ENCODE measurements at regions not wholly inside any gene's neighbourhood (a gene's known extent, or its start where the extent isn't known, plus 50 kb on each side); places are given as distances from the start of the nearest gene placed in this dataset.
"Not testable (repeated sequence)": the region's sequence is repeated elsewhere in the genome, so short reads cannot be mapped to it uniquely, and the experiment has no call there.

DNA sequence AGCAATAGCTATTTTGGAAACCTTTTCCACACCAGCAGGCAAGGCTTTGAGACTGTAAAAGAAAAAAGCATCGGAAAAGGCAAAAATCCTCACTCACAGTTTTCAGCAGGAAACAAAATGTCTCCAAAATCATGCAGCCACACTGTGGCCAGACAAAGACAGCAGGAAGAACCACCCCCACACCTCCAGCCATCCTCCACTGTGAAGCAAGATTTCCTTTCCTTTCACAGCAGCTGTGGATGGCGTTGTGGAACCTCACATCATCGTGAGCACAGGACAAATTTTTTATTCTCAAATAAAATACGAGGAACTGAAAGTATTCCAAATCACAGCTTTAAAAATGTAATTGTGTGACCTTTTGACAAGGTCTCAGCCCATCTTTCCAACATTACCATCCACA lies 351.7 kb upstream of the NOCT start:
- no peak for DNase-seq (ENCODE audit: low read depth)

DNA sequence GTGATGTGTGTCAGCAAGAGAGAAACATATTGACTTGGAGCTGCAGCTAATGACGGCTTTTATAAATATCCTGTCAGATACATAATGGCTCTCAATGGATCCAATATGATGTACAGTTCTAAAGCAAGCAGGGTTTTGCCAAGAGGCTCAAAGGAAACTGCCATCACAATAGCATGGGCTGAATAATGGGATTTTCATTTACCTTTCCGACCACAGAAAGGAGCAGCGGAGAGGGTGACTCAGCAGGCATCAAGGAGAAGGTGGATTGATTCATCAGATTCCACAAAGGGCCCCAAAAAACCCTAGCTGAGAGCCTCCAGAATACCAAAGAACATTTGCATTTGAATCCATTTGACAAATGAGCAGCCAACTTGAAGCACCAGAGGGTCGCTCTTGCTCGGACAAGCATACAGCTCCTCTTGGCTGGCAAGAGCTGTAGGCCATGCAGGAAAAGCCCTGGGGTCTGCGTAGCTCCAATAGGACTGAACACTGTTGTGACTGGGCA lies 355.7 kb upstream of the NOCT start:
- no peak for DNase-seq (ENCODE audit: low read depth)

DNA sequence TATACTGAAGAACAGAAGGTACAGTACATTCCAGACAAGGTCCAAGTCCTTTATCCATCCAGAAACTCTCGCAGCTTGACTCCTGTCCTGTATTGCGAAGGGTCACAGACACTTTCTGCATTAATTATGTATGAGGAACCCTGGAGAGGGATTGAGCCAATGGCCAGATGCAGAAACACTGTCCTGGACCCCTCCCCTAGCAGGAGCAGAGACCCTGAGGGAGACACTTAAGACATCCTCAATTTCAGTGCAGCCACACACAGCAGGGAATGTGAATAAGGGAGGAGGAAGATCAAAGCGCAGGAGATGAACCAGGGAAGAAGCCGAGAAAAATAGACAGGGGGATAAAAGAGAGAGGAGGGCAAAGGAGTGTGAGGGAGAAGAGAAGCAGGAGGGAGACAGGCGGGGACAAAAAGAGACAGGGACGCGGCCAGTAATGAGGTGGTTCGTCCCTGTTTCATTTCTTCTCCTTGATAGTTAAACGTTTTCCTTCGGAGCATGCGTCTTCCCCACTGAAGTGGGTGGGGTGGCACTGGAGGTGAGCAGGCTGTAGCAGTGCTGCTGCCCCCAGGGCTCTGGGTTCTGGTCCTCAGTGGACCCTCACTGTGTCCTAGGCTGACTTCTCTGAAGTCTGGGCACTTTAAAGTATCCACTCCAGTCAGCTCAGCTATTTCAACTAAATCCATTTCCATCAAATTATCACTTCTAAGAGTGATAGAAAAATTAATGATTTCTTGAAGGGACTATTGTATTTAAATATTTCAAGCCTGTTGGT lies 356.4 kb upstream of the NOCT start:
- no peak for DNase-seq (ENCODE audit: low read depth)

DNA sequence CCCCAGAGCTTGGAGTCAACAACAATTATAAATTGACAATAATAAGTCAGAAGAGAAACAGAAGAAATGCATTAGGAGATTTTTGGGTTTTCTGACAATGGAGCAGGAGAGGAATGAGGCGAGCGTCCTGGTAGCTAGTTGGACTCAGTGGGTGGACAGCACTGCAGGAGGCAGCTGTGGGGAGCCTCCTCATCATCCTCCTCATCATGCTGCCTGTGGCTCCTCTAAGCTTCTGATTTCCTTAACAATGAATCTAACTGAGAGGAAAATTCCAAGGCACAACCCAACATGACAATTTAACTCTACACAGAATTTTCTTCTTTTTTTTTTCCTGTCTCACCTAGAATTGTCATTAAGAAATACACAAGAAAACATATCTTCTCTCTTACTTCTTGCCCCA lies 357.1 kb upstream of the NOCT start:
- DNase-seq (ENCODE audit: low read depth): no peak

DNA sequence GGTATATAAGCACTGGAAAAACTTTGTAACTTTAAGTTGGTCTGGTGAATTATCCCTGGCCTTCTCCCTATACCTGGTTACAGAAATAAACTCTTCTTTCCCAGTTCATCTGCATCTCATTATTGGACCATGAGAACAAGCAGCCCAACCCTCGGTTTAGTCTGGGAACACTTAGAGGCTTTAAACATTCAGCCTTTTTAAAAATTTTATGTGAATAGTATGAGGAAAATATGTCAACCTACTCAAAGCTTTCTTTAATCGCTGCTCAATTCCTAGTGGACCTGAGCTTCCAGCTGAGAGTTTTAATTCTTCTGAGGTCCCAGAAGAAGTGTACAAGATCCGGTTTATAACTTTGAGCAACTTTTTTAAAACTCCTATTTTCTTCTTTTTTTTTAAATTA lies 358.6 kb upstream of the NOCT start:
- DNase-seq (ENCODE audit: low read depth): no peak

DNA sequence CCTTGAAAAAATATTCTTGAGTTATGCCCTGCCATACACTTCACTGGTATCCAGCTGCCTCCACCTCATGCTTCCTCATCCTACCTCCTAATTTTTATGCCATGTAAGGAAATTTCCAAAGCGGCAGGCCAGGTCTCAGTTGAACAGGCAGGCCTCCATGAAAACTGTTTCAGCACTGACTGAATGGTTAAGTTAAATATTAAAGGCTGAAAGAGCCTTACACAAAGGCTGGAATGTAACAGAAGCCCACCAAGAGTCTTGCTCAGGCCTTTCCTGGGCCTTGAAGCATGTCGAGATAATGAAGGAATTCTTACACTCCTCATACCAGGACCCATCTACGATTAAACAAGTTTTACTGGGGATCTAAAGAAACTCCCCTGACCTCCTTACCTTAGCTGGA lies 359.6 kb upstream of the NOCT start:
- DNase-seq (ENCODE audit: low read depth): no peak

DNA sequence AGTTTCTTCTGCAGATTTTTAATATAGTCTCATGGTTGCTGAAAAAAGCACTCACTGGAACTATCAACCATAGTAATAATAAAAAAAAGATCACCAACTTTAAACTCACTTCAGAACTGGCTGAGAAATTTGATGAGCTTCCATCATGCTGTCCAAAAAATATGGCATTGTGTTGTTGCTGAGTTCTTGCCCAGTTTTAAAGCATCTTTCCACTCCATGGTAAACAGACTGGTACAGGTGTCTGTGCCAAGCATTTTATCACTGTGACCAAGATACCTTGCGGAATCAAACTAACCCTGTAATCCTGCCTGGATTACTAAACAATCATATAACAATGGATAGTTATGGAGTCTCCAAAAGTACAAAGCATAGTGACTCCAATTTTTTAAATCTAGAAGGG lies 360.3 kb upstream of the NOCT start:
- DNase-seq (ENCODE audit: low read depth): no peak

DNA sequence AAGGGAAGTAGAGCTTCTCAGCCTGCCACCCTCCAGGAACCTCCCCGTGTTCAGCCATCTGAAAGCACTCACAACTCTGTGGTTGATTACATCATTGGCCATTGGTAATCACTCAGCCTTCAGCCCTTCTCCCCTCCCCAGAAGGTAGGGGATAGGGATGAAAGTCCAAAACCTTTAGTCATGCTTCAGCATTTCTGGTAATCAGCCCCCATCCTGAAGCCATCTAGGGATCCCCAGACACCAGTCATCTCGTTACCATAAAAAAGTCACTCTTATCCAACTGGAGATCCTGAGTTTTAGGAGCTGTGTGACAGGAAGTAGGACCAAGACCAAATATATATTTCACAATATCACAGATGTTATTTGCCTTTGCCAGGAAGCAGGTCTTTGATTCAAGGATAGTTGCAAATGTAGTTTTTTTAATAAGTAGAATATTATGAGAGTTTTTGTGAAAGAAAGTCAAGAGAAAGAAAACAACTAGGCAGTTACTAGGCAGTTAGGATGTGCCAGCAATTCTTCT lies 364.6 kb upstream of the NOCT start:
- DNase-seq (ENCODE audit: low read depth): peak; percentile 41

DNA sequence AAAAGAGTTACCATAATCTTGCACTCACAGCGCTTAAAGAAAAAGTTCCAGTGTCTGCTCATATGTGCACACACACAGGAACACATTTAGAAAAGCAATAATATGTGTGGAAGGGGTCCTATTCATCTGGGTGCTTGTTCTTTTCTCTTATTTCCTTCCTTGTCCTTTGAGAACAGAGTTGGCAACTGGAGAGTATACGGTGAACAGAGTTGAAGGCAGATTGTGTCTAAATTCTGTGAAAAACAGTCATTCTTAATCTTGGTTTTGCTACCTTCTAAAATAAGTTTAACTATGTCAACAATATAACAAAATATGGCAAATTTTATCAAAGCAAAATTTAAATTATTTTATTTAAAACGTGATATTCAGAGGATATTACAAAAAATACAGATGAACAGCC lies 365.1 kb upstream of the NOCT start:
- no peak for DNase-seq (ENCODE audit: low read depth)

DNA sequence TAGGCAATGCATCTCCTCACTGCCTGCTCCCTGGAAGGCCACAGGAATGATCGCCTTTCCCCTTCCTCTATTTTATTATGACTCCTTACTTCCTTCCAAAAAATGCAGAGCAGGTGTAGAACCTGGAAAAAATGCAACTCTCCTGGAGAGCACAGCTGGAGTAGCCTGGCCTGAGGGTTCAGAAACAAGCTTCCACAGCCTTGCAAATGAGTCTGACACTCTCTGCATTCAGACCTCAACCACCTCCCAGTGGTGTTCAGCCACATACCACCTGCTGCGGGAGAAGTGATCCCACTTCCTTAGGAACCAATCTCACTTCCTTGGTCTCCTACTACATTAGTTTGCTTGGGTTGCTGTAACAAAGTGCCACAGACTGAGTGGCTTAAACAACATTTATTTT lies 368.1 kb upstream of the NOCT start:
- DNase-seq (ENCODE audit: low read depth): no peak

DNA sequence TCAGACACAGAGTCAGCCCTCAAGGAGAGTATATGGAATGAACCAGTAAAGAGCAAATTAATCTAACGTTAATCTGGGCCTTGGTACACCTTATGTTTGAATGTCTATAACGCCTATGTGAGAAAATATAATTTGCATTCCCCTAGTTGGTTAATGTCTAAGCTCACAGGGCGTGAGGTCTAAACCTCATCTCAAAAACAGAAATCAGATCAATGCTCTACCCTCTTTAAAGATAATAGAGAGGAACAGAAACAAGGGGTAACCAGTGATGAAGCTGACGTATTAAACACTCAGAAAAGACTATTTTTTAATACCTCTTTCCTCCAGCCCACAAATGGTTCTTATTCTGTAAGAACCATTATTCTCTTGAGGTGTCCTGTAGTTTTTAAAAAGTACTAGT lies 369.2 kb upstream of the NOCT start:
- no peak for DNase-seq (ENCODE audit: low read depth)

DNA sequence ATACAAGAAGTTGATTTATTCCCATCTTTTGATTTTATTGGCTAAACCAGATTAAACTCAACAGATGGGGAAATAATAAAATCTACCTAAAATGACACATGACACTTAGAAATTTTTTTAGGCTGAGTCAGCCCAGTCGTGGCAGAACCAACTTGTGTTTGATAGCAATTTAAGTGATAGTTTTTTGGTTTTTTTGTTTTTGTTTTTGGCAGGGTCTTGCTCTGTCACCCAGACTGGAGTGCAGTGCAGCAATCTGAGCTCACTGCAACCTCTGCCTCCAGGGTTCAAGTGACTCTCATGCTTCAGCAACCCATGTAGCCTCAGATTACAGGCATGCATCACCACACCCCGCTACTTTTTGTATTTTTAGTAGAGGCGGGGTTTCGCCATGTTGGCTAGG lies 370.3 kb upstream of the NOCT start:
- peak; percentile 11 for DNase-seq (ENCODE audit: low read depth)

DNA sequence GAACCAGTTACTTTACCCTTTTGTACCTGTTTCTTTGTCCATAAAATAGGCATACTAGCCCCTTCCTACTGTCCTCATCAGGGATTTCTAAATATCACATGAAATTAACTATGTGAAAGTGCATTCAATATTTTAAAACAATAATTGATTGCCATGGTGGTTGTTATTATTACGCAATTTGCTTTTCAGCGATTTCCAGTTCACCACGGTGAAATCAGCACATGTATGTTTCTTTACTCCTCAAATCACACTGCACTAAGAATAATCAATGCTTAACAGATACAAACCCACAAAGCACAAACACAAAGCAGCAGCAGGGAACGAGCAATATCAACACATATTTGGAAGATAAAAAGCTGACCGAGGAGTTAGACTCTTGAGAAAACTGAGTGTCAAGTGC lies 371.3 kb upstream of the NOCT start:
- no peak for DNase-seq (ENCODE audit: low read depth)

DNA sequence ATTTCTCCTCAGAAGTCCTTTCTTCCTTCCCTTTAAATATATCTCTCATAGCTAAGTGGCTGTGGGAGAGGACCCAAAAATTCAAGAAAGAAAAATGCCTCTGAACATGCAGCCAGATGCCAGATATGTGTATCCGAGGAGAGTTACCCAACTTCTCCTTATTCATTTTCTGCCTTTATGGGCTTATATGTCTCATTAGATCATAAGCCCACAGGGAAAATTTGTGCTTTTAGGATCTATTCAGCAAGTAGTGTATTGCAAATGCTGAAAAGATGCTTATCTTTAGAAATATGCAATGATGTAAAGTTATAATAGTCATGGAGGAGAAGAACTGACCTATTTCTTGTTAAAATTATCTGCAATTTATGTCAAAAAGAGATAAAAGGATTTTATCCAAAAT lies 371.8 kb upstream of the NOCT start:
- DNase-seq (ENCODE audit: low read depth): peak; percentile 30

DNA sequence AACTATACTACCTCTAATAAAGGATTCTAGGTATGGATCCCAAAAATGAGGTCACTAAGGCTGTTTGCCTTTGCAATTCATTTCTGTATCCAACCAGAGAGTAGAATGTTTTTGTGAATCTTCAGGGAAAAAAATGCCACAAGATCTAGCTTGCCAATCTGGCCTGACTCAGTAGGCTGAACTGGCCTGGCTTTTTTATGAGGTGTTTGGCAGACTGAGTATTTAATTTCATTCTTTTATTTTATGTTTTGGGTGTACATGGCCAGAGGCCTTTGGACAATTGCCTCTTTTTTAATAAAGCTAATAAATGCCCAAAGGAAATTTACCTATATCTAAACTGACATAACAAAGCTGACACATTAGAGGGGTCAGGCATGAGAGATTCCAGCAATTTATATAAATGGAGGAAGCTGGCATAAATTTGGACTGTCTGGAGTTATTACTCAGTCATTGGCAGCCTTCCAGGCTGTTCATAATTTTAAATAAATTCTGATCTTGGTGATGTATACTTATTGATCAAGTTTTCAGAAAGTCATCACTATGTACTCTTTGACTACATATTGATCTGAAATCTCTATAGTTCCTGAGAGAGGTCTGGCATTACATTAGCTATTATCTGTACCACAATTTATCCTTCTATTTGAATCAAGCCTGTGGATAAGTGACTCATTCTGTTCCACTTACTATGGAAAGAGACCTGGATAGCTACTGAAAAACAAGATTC lies 376.4 kb upstream of the NOCT start:
- peak; percentile 9 for DNase-seq (ENCODE audit: low read depth)

DNA sequence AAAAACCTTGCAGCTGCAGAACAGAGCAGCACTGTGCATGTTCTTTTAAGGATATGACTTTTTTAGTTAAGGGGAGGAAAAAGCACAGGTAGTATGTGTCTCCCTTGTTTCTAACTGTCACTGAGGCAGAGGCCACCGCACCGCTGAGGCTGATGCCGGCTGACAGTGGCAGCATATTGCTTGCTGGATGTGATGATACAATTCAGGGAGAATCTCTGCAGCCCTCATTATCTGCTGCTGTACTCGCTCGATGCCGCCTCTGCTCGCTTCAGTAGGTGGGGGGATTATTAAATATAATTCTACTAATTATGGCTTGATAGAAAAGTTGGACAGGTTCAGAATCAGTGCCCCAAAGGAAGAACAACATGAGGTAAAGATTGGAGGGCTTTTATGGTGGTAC lies 378.8 kb upstream of the NOCT start:
- no peak for DNase-seq (ENCODE audit: low read depth)

DNA sequence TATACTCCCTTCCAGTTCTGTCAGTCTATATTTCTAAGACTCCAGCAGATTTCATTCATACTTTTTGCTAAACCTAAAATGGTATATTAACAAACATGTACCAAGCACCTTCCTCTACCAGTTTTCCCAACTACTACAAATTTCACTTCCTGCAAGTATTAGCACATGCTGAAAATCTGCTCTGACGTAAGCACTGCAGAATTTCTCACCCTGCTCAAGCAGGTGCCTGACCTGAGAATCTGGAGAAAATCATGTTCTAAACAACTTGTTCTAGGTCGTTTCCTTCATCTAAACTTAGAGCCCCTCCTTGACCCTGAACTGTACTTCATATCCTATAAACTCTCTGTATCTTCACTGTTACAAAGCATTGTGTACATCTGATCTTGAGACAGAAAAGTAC lies 380.7 kb upstream of the NOCT start:
- no peak for DNase-seq (ENCODE audit: low read depth)

DNA sequence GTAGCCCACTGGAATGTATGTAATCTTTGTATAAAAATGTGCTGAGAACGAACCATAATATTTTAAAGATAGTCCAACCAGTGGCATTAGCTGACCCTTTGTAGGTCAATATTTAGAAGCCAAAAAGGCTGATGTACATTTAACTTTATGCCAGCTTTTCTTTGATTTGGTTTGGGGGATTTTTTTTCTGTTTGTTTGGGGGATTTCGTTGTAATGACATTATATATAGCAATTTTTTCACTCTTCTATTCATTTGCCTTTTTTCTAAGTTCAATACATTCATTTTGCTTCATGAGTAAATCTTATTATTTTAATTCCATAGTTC lies 382.0 kb upstream of the NOCT start:
- DNase-seq (ENCODE audit: low read depth): no peak

DNA sequence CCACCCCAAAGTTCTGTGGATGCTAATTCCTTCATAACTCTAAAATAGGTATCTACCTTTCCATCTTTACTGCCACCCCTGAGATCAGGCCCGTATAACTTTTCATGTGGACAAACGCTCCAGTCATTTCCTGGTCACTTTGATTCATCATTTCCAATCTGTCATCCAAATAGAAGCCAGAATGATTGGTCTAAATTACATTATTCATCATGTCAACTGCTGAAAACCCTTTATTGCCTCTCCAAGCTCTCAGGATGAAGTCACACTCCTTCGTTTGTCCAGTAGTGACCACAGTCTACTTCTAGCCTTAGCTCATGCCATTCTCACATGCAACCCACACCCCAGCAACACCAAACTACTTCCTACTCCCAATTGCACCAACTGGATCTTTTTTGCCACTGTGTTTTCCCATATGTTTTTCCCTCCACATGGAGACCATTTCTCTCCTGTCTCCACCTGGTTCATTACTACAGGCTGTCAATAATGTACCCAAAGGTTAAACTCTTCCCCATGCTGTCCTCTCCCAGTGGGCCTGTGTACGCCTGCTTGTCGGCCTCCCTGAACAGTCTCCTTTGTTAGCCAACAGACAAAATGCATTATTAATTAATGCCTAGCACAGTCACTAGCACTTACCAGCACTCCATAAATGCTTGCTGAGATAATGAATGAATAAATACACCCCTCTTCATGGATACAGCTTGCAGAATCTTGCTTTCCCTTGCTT lies 382.6 kb upstream of the NOCT start:
- no peak for DNase-seq (ENCODE audit: low read depth)

DNA sequence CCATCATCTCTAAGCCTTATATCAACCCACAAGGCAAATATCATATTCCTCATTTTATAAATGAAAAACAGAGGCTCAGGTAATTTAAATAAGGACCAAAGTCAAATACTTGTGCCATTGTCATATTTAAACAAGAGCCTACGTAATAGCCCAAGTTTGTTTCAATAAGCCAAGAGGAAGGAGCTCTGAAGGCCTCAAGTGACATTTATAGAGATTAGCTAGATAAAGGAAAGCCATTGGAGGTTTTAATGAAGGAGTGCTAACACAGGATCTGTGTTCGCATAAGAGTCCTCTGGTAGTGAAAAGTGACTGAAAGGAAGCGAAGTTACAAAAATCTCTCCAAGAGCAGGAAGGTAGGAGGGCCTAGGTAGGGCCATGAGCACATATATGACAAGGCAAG lies 384.9 kb upstream of the NOCT start:
- DNase-seq (ENCODE audit: low read depth): no peak

DNA sequence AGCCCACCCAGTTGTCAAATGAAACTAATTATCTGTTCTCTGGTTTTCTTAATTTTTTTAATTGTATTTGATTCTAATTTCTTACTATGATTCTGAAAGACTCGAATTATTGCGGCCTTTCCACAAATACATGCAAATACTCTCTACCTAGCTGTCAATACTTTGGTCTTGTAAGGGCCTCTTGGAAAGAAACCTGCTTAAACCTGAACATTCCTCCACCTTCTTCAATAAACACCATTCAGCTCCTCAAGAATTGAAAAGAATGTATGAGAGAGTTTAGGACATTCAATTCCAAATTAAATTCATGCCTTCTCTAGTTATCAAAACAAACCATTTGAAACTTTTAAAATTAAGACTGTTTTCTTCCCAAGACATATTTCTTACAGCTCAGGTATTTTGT lies 385.9 kb upstream of the NOCT start:
- no peak for DNase-seq (ENCODE audit: low read depth)

DNA sequence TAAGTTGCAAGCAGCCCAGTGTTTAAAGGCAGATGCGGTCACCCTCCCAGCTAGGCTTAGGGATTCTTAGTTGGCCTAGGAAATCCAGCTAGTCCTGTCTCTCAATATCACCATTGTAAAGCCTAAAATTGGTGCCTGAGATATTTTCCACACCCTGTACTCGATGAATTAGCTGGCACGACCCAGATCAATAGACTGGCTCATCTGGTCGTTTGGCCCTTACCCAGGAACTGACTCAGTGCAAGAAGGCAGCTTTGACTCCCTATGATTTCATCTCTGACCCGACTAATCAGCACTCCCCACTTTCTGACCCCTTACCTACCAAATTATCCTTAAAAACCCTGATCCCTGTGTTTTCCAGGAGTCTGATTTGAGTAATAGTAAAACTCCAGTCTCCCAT lies 384.9 kb upstream of the SLC7A11 start:
- DNase-seq (ENCODE audit: low read depth): no peak

DNA sequence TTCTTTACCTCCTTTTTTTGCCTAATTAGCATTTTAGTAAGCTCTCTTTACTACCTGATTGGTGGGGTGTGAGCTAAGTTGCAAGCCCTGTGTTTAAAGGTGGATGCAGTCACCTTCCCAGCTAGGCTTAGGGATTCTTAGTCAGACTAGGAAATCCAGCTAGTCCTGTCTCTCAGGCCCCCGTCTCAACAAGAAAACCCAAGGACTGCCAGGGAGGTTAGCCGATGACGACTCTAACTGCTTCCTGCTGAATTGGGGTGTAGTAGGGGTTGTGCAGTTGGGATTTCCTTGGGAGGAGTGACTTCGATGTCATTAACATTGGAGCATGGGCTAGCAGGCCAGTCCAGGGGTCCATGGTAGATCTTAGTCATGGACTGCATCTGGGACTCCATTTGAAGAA lies 380.2 kb upstream of the SLC7A11 start:
- not testable (repeated sequence) for DNase-seq (ENCODE audit: low read depth)

All from amniotic epithelial cell (primary cell).